Stimulated activated CD8-positive, alpha-beta memory T cell treated with anti-CD3 and anti-CD28 coated beads, Interleukin-4, amount 100 ng/mL, for 24 hours (primary cell): ENCODE measurements at regions not wholly inside any gene's neighbourhood (a gene's known extent, or its start where the extent isn't known, plus 50 kb on each side); places are given as distances from the start of the nearest gene placed in this dataset.
"Not testable (repeated sequence)": the region's sequence is repeated elsewhere in the genome, so short reads cannot be mapped to it uniquely, and the experiment has no call there.

Source experiments
- DNase-seq: peaks from one replicate; pipeline ENCODE4 v3.0.0-alpha.2; 2020; ENCODE audit warnings: low read depth

- DNase-seq, result no peak
Measured at GRCh38 chr20:53773792-53774401, 180.3 kb upstream of the ZNF217 start.

DNA sequence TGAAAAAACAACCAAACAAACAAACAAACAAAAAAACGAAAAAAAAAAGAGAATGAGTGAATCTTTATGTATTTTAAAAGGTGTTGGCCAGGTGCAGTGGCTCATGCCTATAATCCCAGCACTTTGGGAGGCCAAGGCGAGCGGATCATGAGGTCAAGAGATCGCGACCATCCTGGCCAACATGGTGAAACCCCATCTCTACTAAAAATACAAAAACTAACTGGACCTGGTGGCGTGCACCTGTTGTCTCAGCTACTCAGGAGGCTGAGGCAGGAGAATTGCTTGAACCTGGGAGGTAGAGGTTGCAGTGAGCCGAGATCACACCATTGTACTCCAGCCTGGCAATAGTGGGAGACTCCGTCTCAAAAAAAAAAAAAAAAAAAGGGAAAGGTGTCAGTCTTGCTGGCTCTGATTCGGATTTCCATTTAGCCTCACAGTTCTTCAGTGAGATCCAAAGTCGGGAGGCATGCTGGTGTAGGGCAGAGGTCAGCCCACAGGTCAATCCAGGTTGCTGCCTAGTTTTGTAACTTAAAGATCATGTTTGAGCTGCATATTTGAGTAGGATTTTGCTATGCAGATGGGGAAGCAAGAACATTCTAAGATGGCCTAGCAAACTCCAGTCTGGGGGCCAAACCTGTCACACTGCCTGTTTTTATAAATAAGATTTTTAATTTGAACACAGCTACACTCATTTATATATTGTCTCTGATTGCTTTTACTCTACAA lies 179.6 kb upstream of the ZNF217 start:
- DNase-seq, result not testable (repeated sequence)

DNA sequence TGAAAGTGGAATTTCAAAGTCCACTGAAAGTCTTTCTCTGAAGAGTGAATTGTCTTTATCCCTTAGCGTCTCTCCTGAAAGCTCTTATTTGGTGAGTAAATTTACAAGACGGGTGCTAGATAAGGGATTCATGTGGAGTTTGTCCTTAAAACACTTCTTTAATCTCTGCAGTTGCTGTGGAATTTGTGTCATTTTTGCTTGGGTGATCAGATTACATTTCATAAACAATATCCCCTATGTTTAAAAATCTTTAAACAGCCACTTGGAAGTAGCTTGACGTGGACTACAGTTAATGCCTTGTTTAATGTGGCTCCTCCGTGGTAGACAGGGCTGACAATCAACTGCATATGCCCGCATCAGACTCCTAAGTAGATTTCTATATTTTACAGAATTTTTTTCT lies 175.4 kb upstream of the ZNF217 start:
- no peak for DNase-seq

DNA sequence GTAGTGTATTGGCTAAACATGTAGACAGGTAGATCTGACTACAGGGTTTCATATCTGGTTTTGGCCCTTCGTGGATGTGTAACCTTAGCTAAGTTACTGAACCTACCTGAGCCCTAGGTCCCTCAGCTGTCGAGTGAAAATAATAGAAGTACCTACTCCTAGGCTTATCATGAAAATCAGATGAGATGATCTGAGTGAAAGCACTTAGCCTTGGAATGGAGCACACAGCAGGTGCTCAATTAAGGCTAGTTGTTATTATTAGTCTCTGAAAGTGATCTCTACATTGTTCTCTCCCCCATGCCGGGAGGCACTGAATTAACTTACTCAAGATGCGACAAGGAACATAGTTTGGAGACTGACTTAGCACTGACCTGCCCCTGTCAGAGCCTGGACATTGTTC lies 174.7 kb upstream of the ZNF217 start:
- no peak for DNase-seq

GRCh38 chr20:53767206-53767930 lies 173.7 kb upstream of the ZNF217 start:
- DNase-seq, result no peak

DNA sequence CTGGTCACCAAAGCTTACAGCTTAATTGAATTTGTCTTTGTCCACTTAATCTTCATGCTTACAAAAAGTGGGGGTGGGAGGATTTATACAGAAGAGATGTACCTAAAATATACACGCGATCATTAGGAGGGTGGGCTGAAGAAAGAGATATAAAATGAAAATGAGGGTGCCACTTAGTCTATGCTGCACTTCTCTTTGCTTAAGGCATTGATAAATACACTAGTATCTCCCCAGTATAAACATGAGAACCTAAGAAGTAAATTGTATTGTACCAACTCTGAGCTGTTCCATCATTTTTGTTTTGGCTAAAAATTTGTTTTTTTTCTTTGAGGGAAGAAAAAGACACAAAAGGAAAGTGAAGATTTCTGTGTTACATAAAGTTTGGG lies 170.8 kb upstream of the ZNF217 start:
- no peak for DNase-seq

DNA sequence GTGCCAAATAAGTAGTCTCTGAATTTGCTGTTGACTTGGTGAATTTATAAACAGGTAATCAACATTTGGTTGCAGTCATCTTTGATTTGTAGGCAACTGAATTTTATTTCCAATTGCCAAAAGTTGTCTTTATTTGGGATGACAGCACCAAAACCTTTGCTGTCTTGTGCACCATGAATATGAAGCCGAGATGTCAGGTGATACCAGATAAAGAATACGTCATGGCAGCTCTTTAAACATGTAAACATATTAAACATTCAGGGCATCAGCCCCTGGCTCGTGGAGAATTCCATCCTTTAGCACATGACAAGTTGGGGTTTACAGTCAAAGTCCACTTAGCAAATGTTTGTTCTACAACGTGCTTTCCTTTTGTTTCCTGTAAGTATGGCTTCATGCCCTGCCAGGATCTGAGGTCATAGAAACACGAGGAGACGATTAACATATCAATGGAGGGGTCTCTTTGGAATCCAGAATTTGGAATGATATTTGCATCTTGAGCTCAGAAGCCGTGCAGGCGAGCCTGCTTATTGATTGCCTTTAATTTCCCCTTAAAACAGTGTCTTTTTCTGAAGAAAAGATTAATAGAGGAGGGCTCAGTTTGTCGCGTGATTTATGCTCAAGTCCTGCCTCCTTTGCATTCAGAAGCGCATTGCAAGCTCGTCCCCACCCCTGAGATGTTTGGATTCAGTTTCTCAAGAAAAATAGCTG lies 170.2 kb upstream of the ZNF217 start:
- no peak for DNase-seq

DNA sequence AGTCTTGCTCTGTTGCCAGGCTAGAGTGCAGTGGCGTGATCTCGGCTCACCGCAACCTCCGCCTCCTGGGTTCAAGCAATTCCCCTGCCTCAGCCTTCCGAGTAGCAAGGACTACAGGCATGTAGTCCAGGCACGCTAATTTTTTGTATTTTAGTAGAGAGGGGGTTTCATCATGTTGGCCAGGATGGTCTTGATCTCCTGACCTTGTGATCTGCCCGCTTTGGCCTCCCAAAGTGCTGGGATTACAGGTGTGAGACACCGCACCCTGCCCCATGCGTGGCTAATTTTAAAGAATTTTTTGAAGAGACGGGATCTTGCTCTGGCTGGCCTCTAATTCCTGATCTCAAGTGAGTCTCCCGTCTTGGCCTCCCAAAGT lies 168.8 kb upstream of the ZNF217 start:
- DNase-seq, result not testable (repeated sequence)

- no peak for DNase-seq
Measured at GRCh38 chr20:53760025-53760441, 166.4 kb upstream of the ZNF217 start.

DNA sequence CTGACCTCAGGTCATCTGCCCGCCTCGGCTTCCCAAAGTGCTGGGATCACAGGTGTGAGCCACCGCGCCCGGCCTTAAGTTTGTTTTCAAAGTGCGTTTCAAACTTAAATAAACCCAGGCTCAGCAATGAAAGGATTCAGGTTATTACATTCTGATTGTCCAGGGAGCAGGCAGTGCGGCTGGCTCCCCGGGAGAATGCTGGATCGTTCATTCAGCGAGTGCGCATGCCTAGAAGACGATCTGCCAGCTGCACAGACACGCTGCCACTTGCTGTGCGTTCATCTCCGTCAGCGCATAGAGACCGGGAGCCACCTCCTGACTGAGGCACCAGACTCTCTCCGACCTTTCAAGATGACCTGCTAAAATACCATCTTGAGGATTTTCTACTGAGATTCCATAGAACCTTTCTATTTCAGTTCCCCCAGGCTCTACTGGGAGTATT lies 163.9 kb upstream of the ZNF217 start:
- DNase-seq, result no peak

GRCh38 chr20:53755733-53756531 lies 162.3 kb upstream of the ZNF217 start:
- no peak for DNase-seq

- DNase-seq, result no peak
Measured at GRCh38 chr20:53753880-53754459, 160.3 kb upstream of the ZNF217 start.

- no peak for DNase-seq
Measured at GRCh38 chr20:53752971-53753879, 159.6 kb upstream of the ZNF217 start.

- DNase-seq, result no peak
Measured at GRCh38 chr20:53752583-53752970, 158.9 kb upstream of the ZNF217 start.

- no peak for DNase-seq
Measured at GRCh38 chr20:53751620-53752318, 158.1 kb upstream of the ZNF217 start.

GRCh38 chr20:53750827-53751619 lies 157.4 kb upstream of the ZNF217 start:
- peak; percentile 14 for DNase-seq

DNA sequence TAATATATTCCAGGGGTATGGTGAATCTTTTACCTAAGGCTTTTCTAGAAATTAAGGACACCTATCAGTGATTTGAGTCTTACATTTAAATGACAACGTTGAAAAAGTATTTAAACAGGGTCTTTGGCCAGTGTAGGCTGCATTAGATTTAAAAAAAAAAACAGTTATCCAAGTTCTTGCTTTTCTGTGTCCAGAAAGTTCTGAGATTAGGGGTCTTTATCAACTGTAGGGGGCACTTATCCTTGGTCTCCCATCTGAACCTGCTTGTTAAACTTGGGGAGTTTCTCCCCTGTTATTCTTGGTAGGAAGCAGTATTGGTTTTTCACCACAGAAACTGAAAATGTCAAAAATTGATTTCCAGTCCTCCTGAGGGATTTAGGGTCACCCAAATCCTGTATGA lies 155.9 kb upstream of the ZNF217 start:
- DNase-seq, result no peak

DNA sequence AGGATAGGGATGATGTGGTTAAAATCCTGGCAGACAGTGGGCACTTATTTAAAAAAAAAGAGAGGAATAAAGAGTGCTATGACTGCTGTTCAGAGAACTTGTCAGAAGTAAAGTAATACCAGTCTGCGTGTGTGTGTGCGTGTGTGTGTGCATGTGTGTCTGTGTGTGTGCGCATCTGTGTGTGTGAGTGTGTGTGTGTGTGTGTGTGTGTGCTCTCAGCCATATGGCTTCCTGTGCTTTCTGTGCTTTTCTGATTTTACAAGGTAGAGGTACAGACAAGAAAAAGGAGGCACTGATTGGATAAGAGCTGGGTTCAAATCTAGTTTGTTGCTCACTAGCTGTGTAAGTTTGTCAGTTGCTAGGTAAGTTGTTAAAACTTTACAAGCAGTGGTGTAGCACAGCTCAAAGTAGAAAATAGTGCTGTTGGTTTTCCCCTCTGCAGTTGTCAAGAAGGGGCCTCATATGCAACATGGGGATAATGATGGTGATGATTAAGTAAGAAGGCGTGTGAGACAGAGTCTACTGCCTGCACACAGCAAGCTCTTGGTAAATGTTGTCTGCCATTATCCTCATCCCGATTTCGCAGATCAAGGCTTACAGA lies 155.3 kb upstream of the ZNF217 start:
- DNase-seq, result no peak
